ENCODE measurements at regions not wholly inside any gene's neighbourhood (a gene's known extent, or its start where the extent isn't known, plus 50 kb on each side); places are given as distances from the start of the nearest gene placed in this dataset.

DNA sequence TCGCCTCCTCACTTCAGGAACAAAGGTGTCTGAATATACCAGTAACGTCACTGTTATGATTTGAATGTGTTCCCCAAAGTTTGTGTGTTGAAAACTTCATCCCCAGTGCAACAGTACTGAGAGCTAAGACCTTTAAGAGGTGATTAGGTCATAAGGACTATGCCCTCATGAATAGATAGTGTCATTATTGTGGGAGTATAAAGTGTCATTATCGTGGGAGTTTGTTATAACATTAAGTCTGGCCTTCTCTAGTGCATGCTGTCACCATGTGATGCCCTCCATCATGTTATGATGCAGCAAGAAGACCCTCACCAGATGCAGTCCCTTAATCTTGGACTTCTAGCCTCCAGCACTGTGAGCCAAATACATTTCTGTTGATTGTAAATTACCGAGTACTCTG lies 53.7 kb upstream of the TLE3 start:
- DNase-seq (ENCODE audit: low spot score) = no peak
- no peak for TF ChIP-seq CTCF (IDR thresholded peaks at IDR 0.05; ENCODE audit: extremely low read depth, missing control alignments)

- no peak for TF ChIP-seq CTCF (IDR thresholded peaks at IDR 0.05; ENCODE audit: extremely low read depth, missing control alignments)
- DNase-seq (ENCODE audit: low spot score) = no peak
Measured at GRCh38 chr15:70151003-70151402, 53.3 kb upstream of the TLE3 start.

- no peak for TF ChIP-seq CTCF (IDR thresholded peaks at IDR 0.05; ENCODE audit: extremely low read depth, missing control alignments)
Measured at GRCh38 chr15:70150405-70150747, 52.7 kb upstream of the TLE3 start.

GRCh38 chr15:70149667-70150404 lies 52.1 kb upstream of the TLE3 start:
- no peak for TF ChIP-seq CTCF (IDR thresholded peaks at IDR 0.05; ENCODE audit: extremely low read depth, missing control alignments)
- DNase-seq (ENCODE audit: low spot score) = no peak

More at GRCh38 chr15:70150405-70150747, 52.7 kb upstream of the TLE3 start:
- DNase-seq (ENCODE audit: low spot score) = no peak

GRCh38 chr15:70147778-70148177 lies 50.1 kb upstream of the TLE3 start:
- peak; percentile 34 for DNase-seq (ENCODE audit: low spot score)
- no peak for TF ChIP-seq CTCF (IDR thresholded peaks at IDR 0.05; ENCODE audit: extremely low read depth, missing control alignments)
